ENCODE measurements at regions not wholly inside any gene's neighbourhood (a gene's known extent, or its start where the extent isn't known, plus 50 kb on each side); places are given as distances from the start of the nearest gene placed in this dataset.

- H3F3A ChIP-seq (replicated peaks; ENCODE audit: low read depth) = no peaks in the 10 kb centered on the region
- H3K27ac ChIP-seq (ENCODE audit: low read depth) = no peak overlapping the region
- Mint-ChIP-seq H3K27ac (no peak overlapping the region), H3K27me3 (ENCODE audit: insufficient read depth, low read depth, poor library complexity) (peaks cover 2% of the 10 kb centered on the region), H3K9me3 (no peaks in the 10 kb centered on the region), H3K36me3 (ENCODE audit: low read depth) (no peaks in the 10 kb centered on the region), H3K4me1 (peaks cover 11% of the 10 kb centered on the region), H3K4me3 (no peak overlapping the region)
- no peaks in the 10 kb centered on the region for H3K27me3 ChIP-seq (ENCODE audit: insufficient read depth)
- no peaks in the 10 kb centered on the region for H3K36me3 ChIP-seq (ENCODE audit: insufficient read depth)
- ATAC-seq = no peak
- no peaks in the 10 kb centered on the region for H3K79me2 ChIP-seq (replicated peaks; ENCODE audit: insufficient read depth)
- H3K9me2 ChIP-seq (ENCODE audit: insufficient read depth) = no peaks in the 10 kb centered on the region
- no peak overlapping the region for H3K4me3 ChIP-seq
- no peak overlapping the region for H2AFZ ChIP-seq
- H3K4me1 ChIP-seq (ENCODE audit: insufficient read depth) = peaks cover 9% of the 10 kb centered on the region; the same call in 1 of the 2 replicates
- DNase-seq (ENCODE audit: low spot score) = no peak
- no peak for TF ChIP-seq EZH2phosphoT487 (IDR thresholded peaks at IDR 0.05; ENCODE audit: unreplicated experiment)
- TF ChIP-seq CTCF (conservative IDR thresholded peaks at IDR 0.05; ENCODE audit: low read depth in 2 of 2) = no peak
- TF ChIP-seq EZH2 (IDR thresholded peaks at IDR 0.05; ENCODE audit: low read depth, unreplicated experiment) = no peak
- no peak for TF ChIP-seq ZNF114 (CRISPR knock-in tag; IDR thresholded peaks at IDR 0.05)
- no peak for TF ChIP-seq REST (IDR thresholded peaks at IDR 0.05; ENCODE audit: unreplicated experiment)
- TF ChIP-seq ZNF462 (CRISPR knock-in tag; IDR thresholded peaks at IDR 0.05) = no peak
- H3K4me2 ChIP-seq = no peak overlapping the region
- no peaks in the 10 kb centered on the region for H4K20me1 ChIP-seq (replicated peaks; ENCODE audit: insufficient read depth)
Measured at GRCh38 chr3:11933529-11933928, 70.7 kb upstream of the SYN2 start.
